ENCODE measurements at regions not wholly inside any gene's neighbourhood (a gene's known extent, or its start where the extent isn't known, plus 50 kb on each side); places are given as distances from the start of the nearest gene placed in this dataset.

GRCh38 chr5:78706825-78707224, 58.3 kb upstream of the LHFPL2 start:
- intact Hi-C loops (cut with DNase I, micrococcal nuclease) = no loop called here
- ATAC-seq (no peak), DNase-seq (no peak)
- TF ChIP-seq CTCF (IDR thresholded peaks at IDR 0.05) = no peak
- no peak overlapping the region for H3K4me3 ChIP-seq
- H3K36me3 ChIP-seq (ENCODE audit: low read depth) = no peaks in the 10 kb centered on the region
- no peaks in the 10 kb centered on the region for H3K4me1 ChIP-seq (ENCODE audit: low read depth)
- H3K9me3 ChIP-seq = no peaks in the 10 kb centered on the region

- ATAC-seq (no peak), DNase-seq (no peak)
- Histone ChIP-seq H3K4me3 (no peak overlapping the region), H3K36me3 (ENCODE audit: low read depth) (no peaks in the 10 kb centered on the region), H3K4me1 (ENCODE audit: low read depth) (no peaks in the 10 kb centered on the region), H3K9me3 (no peaks in the 10 kb centered on the region)
- no peak for TF ChIP-seq CTCF (IDR thresholded peaks at IDR 0.05)
- intact Hi-C loops (cut with DNase I, micrococcal nuclease) = no loop called here
Measured at GRCh38 chr5:78706381-78706780, 57.8 kb upstream of the LHFPL2 start.

GRCh38 chr5:78705826-78706225, 57.3 kb upstream of the LHFPL2 start:
- ATAC-seq = no peak

GRCh38 chr5:78701795-78702410, 53.3 kb upstream of the LHFPL2 start:
- H3K4me1 ChIP-seq (ENCODE audit: low read depth) = no peaks in the 10 kb centered on the region
- no peak for TF ChIP-seq CTCF (IDR thresholded peaks at IDR 0.05)
- H3K36me3 ChIP-seq (ENCODE audit: low read depth) = no peaks in the 10 kb centered on the region
- intact Hi-C loops (cut with DNase I, micrococcal nuclease) = no loop called here
- H3K9me3 ChIP-seq = no peaks in the 10 kb centered on the region
- no peak overlapping the region for H3K4me3 ChIP-seq
- ATAC-seq (no peak), DNase-seq (no peak)

More at GRCh38 chr5:78705826-78706225, 57.3 kb upstream of the LHFPL2 start:
- intact Hi-C loops (cut with DNase I, micrococcal nuclease) = no loop called here
- Histone ChIP-seq H3K4me3 (no peak overlapping the region), H3K4me1 (ENCODE audit: low read depth) (no peaks in the 10 kb centered on the region), H3K36me3 (ENCODE audit: low read depth) (no peaks in the 10 kb centered on the region), H3K9me3 (no peaks in the 10 kb centered on the region)
- no peak for DNase-seq
- TF ChIP-seq CTCF (IDR thresholded peaks at IDR 0.05) = no peak

GRCh38 chr5:78699552-78700153, 51.1 kb upstream of the LHFPL2 start:
- no peaks in the 10 kb centered on the region for H3K4me1 ChIP-seq (ENCODE audit: low read depth)
- H3K4me3 ChIP-seq = no peak overlapping the region
- H3K9me3 ChIP-seq = no peaks in the 10 kb centered on the region
- no peaks in the 10 kb centered on the region for H3K36me3 ChIP-seq (ENCODE audit: low read depth)
- ATAC-seq = peak; percentile 95
- no peak for TF ChIP-seq CTCF (IDR thresholded peaks at IDR 0.05)
- intact Hi-C loops (cut with DNase I, micrococcal nuclease) = no loop called here
- peak in 1 of 3 donors; percentile 36 for DNase-seq

Data from mucosa of descending colon (tissue), 3 donors.